HG03432 (cell line): ENCODE measurements at regions not wholly inside any gene's neighbourhood (a gene's known extent, or its start where the extent isn't known, plus 50 kb on each side); places are given as distances from the start of the nearest gene placed in this dataset.
A peak's percentile ranks its signal among the peaks of the same experiment; 100 is the strongest.
"Not testable (repeated sequence)": the region's sequence is repeated elsewhere in the genome, so short reads cannot be mapped to it uniquely, and the experiment has no call there.

Source experiments
- ATAC-seq: cut with Tn5 transposase; IDR thresholded peaks from one replicate; pipeline ENCODE4 v1.9.1; 2021; ENCODE audit warnings: mild to moderate bottlenecking, moderate library complexity; ENCODE audit not compliant: unreplicated experiment

DNA sequence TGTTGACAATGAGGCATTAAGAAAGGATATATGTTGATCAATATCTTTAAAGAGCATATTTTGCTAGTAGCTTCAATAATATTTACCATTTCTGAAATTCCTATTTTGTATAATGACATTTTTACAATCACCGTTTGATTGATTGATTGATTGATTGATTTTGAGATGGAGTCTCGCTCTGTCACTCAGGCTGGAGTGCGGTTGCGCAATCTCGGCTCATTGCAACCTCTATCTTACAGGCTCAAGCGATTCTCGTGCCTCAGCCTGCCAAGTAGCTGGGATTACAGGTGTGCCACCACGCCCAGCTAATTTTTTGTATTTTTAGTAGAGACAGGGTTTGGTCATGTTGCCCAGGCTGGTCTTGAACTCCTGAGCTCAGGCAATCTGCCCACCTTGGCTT, 150.9 kb upstream of the TEX13D start:
- not testable (repeated sequence) for ATAC-seq

DNA sequence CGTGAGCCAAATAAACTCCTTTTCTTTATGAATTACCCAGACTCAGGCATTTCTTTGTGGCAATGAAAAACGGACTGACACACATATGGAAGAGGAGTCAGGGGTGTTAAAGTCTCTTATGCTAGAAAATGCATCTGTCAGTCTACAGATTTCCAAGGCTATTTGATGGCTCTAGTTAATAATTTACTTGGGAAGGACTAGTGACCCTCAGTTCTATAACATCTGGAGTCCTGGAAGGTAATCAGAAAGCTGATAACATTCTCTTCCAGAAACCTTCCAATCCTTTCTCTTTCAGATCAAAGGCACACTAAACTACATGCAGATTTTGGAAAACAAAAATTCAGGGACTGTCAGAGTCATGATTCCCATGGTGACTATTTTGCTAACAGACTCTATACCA, 142.0 kb upstream of the TEX13D start:
- ATAC-seq, result no peak

GRCh38 chrX:124194199-124194598, 138.3 kb upstream of the TEX13D start:
- ATAC-seq, result no peak

DNA sequence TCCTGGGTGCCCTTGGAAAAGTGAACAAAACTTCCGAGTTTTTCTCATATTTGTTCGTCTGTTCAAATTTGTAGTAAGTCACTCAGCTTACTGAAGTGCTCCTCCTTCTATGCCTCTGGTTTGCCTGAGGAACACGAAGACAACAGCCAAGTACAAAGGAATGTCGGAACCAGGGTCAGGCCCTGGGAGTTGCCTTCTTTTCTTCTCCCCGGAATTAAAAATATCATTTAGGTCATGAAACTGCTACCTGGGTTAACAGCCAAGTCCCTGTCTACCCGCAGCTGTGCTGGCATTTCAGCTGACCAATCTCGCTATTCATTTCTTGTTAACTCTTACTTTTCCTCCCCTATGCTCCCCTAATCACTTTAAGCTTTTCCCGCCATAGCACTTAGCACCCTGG, 137.6 kb upstream of the TEX13D start:
- no peak for ATAC-seq

DNA sequence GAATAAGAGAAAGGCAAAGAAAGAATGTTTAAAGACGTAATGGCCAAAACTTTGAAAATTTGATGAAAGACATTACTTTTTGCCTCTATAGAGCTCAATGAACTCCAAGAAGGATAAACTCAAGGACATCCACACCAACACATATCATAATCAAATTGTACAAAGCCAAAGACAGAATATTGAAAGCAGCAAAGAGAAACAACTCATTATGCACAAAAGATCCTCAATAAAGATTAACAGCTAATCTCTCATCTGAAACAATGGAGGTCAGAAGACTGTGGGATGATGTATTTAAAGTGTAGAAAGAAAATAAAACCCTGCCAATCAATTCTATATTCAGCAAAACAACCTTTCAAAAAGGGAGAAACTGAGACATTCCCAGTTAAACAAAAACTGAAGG, 129.1 kb upstream of the TEX13D start:
- ATAC-seq, result no peak

GRCh38 chrX:124208660-124209059, 123.8 kb upstream of the TEX13D start:
- ATAC-seq, result no peak

DNA sequence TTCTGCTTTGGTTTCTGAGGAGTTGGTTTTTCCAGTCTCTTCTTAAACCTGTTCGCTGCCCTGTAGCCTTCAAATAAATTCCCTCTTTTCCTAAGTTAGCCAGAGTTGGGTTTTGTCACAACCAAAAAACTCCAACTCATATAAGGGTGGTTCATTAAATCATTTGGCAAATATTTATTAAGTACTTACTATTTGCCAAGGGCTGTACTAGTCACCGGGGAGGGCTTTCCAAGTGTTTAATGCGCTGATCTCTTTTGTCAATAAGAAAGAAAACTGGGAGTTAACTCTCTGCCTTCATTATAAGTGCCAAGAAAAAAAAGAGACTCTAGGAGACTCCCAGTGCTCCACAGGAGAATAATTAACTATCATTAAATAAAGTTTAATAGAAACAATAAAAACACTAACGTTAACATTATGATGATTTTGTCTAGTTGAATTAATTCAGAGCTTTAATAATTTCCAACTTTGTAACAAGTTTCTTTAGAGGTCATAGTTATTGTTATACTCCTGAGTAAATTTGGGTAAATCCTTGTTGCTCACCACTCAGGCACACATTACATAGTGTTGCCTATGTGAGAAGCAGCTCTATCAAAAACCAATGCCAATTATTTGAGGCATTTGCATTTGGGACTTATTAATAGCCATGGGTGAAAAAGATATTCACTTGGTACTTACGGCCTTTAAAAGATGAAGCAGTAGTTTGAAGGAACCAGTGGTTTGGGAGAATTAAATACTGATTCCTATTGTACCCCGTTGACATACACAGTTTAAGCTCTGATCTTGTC, 122.5 kb upstream of the TEX13D start:
- no peak for ATAC-seq

- ATAC-seq, result peak; percentile 87
Observed at GRCh38 chrX:124211312-124211942, 121.0 kb upstream of the TEX13D start.

DNA sequence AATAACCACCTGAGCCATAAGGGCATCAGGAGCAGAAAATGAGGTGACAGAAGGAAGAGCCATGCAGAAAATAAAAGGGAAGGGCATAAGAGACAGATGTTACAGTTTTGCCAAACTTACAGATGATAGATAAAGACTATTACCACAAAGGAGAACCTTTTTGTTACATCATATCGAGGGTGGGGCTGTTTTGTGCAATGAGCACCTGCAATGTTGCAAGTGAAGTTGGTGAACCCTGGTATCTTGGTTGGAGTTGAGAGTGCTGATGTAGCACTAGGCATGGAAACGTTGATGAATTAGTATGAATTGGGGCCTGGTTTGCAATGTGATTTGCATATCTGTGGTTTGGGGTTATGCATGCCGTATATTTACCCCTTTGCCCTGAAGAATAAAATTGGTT, 119.8 kb upstream of the TEX13D start:
- ATAC-seq, result no peak

DNA sequence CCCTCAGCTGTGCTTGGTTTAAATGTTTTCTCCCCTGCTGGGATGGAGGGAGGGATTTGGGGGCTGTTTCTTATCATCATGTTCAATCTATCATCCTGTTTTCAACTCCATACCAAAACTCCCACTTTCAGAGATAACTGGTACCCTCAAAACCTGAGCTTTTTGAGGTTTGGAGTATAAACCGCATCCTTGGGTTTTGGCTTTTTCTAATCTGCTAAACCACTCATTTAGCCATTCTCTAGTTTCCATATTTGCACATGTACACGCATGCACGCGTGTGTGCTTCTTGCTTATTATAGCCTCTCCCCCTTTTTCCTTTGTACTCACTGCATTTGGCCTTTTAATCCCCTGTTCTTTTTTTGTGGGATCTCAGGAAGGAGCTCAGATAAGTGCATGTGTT, 116.7 kb upstream of the TEX13D start:
- no peak for ATAC-seq

GRCh38 chrX:124216396-124217115, 115.9 kb upstream of the TEX13D start:
- no peak for ATAC-seq

DNA sequence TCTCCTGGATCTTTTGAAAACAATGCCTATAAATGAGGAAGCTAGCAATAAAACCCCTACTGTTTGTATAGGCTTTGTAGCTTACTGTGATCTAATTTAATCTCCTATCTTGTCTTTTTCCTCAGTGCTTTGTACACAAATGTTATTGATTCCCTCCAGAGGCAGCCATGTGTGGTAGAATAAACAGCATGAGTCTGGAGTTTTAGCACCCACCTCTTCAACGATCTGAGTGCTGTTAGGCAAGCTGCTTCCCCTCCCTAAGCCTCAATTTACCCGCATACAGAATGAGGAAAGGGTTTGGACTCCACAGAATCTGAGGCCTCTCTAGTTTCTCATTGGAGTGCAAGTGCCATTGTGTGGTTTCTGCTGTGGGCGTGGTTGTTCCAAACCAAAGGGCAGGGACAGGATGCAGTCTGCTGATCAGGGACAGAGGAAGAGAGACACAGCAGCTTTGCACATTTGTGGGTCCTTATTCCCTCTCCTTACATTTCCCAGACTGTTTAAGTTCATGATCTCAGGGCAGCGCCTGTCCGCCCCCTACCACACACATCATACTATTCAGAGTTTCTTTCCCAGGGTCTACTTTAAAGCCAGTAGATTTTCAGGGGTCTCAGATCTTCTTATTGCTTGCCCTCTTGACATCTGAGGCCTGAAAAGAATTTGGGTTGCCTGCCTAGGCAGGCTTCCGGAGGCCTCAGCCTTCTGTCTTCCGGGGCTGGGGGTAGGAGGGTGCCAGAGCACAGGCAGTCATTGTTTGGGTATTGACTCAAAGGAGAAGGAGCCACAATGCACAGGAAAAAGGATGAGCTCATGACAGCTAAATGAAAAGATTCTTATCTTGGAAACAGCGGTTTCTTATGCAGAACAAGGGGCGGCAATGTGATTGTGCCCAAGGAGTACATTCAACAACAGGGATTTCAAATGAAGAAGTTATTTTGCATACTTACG, 114.9 kb upstream of the TEX13D start:
- ATAC-seq, result peak; percentile 93

- ATAC-seq, result no peak
Observed at GRCh38 chrX:124223524-124223923, 108.9 kb upstream of the TEX13D start.

GRCh38 chrX:124224528-124224927, 107.9 kb upstream of the TEX13D start:
- ATAC-seq, result no peak

DNA sequence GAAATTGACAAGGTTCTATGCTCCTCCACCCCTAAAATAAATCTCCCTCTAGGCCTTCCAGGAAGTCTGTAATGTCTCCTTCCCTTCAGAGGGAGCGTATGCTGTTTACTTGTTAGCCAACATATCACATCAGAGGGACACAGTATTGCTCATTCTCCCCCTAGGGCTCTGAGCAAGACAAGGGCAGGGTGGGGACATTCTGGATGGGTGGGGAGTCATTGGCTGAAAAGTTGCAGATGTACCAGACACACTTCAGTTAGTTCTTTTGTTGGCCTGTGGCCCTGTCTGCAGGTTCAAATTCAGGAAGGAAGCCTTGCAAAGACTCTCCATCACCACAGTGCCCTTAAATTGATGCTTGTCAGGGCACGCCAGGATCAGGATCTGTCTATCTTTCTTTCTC, 106.3 kb upstream of the TEX13D start:
- ATAC-seq, result no peak

DNA sequence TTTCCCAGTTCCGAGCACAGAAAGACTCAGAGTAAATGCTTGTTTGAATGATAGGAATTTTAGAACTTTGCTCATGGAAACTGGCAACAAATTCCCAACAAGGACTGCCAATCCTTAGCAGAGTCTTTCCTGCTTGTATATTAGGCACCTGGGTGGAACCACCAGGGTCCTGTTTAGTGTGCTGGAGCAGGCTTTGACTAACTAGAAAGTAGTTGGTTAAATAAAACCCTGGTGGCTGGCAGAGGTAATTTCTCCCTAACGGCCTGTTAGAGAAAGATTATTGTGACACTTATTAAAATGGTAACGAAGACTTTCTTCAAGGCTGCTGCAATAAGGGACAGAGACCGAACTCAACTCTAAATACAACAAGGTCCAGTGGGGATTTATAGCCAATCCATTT, 103.6 kb upstream of the TEX13D start:
- ATAC-seq, result no peak

GRCh38 chrX:124229374-124229773, 103.1 kb upstream of the TEX13D start:
- no peak for ATAC-seq

- no peak for ATAC-seq
Observed at GRCh38 chrX:124230655-124231450, 101.6 kb upstream of the TEX13D start.

GRCh38 chrX:124231451-124231759, 101.1 kb upstream of the TEX13D start:
- no peak for ATAC-seq

GRCh38 chrX:124232523-124233201, 99.8 kb upstream of the TEX13D start:
- peak; percentile 86 for ATAC-seq
